ENCODE measurements at regions not wholly inside any gene's neighbourhood (a gene's known extent, or its start where the extent isn't known, plus 50 kb on each side); places are given as distances from the start of the nearest gene placed in this dataset.

DNA sequence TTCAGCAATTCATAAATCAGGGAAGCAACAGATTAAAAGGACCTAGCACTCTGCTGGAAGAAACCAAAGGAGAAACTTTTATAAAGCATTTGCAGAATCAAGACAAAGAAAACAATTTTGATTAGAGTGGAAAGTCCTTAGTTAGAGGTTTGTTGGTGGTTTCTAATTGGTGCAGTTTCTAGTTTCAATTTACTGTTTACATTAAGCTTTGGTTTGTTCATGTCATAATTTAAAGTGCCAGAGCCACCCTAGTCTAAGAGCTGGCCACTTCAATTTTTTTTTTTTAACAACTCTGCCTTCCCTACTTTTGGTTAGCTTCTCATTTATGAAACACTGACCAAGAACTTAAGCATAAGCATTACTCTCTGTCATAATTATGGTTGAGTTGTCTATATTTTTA is 1428.2 kb upstream of the GBE1 start:
- TF ChIP-seq POLR2AphosphoS5 (IDR thresholded peaks at IDR 0.05; ENCODE audit: low read depth, low read length) (no peak), SPI1 (IDR thresholded peaks at IDR 0.05; ENCODE audit: low read depth, low read length) (no peak), TAF1 (IDR thresholded peaks at IDR 0.05; ENCODE audit: low read depth, low read length) (no peak), POLR2A (IDR thresholded peaks at IDR 0.05; ENCODE audit: low read depth, low read length) (no peak), POU2F2 (IDR thresholded peaks at IDR 0.05; ENCODE audit: low read depth, low read length) (no peak)

Data from GM12891 (cell line).